GM12865 (cell line): ENCODE measurements at regions not wholly inside any gene's neighbourhood (a gene's known extent, or its start where the extent isn't known, plus 50 kb on each side); places are given as distances from the start of the nearest gene placed in this dataset.

Experiments
- DNase-seq: peaks from one replicate; pipeline ENCODE4 v3.0.0; 2010; ENCODE audit warnings: low read depth
- H3K4me3 ChIP-seq: 2 replicates; pipeline ENCODE4 v1.5.1; 2011; ENCODE audit warnings: mild to moderate bottlenecking, low read depth, low read length, control low read depth
- CTCF ChIP-seq: IDR thresholded peaks from 2 replicates; pipeline ENCODE4 v1.5.1; 2011; ENCODE audit warnings: low read length, control low read depth, low read depth, inconsistent platforms; ENCODE audit not compliant: insufficient read depth; ENCODE audit errors: missing control alignments

- TF ChIP-seq CTCF: no peak
- H3K4me3 ChIP-seq: no peak overlapping the region
- DNase-seq: no peak
Measured at GRCh38 chr6:145507239-145507638, 228.1 kb downstream of the EPM2A start.

GRCh38 chr6:145508107-145508506, 227.2 kb downstream of the EPM2A start:
- peak; percentile 33 for TF ChIP-seq CTCF
- DNase-seq: peak; percentile 26
- H3K4me3 ChIP-seq: no peak overlapping the region

- DNase-seq: no peak
- TF ChIP-seq CTCF: no peak
- H3K4me3 ChIP-seq: no peak overlapping the region
Measured at GRCh38 chr6:145517492-145517891, 217.8 kb downstream of the EPM2A start.

GRCh38 chr6:145525038-145525437, 210.3 kb downstream of the EPM2A start:
- no peak for DNase-seq
- TF ChIP-seq CTCF: no peak
- no peak overlapping the region for H3K4me3 ChIP-seq

GRCh38 chr6:145529582-145529981, 205.7 kb downstream of the EPM2A start:
- no peak for TF ChIP-seq CTCF
- H3K4me3 ChIP-seq: no peak overlapping the region
- no peak for DNase-seq

- no peak for TF ChIP-seq CTCF
- DNase-seq: no peak
- no peak overlapping the region for H3K4me3 ChIP-seq
Measured at GRCh38 chr6:145530454-145530853, 204.9 kb downstream of the EPM2A start.

GRCh38 chr6:145531032-145531431, 204.3 kb downstream of the EPM2A start:
- DNase-seq: no peak
- no peak overlapping the region for H3K4me3 ChIP-seq
- no peak for TF ChIP-seq CTCF
